CD4-positive, alpha-beta T cell treated with Interleukin-4 for 4 hours (primary cell): ENCODE measurements at regions not wholly inside any gene's neighbourhood (a gene's known extent, or its start where the extent isn't known, plus 50 kb on each side); places are given as distances from the start of the nearest gene placed in this dataset.

Experiments
- DNase-seq: peaks from one replicate; pipeline ENCODE4 v3.0.0-alpha.2; 2020

- DNase-seq = no peak
Measured at GRCh38 chr14:85438001-85438400, 91.9 kb upstream of the FLRT2 start.

- DNase-seq = no peak
Measured at GRCh38 chr14:85438481-85438942, 91.4 kb upstream of the FLRT2 start.

- no peak for DNase-seq
Measured at GRCh38 chr14:85439696-85440328, 90.1 kb upstream of the FLRT2 start.

GRCh38 chr14:85441909-85442643, 87.9 kb upstream of the FLRT2 start:
- DNase-seq = no peak

GRCh38 chr14:85442996-85443395, 86.9 kb upstream of the FLRT2 start:
- DNase-seq = no peak

GRCh38 chr14:85444635-85445034, 85.3 kb upstream of the FLRT2 start:
- DNase-seq = no peak

GRCh38 chr14:85445151-85445795, 84.7 kb upstream of the FLRT2 start:
- DNase-seq = no peak

GRCh38 chr14:85447883-85448282, 82.1 kb upstream of the FLRT2 start:
- no peak for DNase-seq

GRCh38 chr14:85451421-85451820, 78.5 kb upstream of the FLRT2 start:
- no peak for DNase-seq

- no peak for DNase-seq
Measured at GRCh38 chr14:85453401-85454225, 76.3 kb upstream of the FLRT2 start.

GRCh38 chr14:85454226-85454813, 75.6 kb upstream of the FLRT2 start:
- no peak for DNase-seq

GRCh38 chr14:85459361-85460000, 70.5 kb upstream of the FLRT2 start:
- DNase-seq = no peak

- DNase-seq = no peak
Measured at GRCh38 chr14:85461432-85462133, 68.4 kb upstream of the FLRT2 start.

- DNase-seq = no peak
Measured at GRCh38 chr14:85463512-85463911, 66.4 kb upstream of the FLRT2 start.

GRCh38 chr14:85464135-85464895, 65.6 kb upstream of the FLRT2 start:
- DNase-seq = no peak

- DNase-seq = no peak
Measured at GRCh38 chr14:85466678-85467077, 63.3 kb upstream of the FLRT2 start.

- no peak for DNase-seq
Measured at GRCh38 chr14:85468816-85469215, 61.1 kb upstream of the FLRT2 start.

GRCh38 chr14:85471156-85471555, 58.8 kb upstream of the FLRT2 start:
- DNase-seq = no peak

- DNase-seq = no peak
Measured at GRCh38 chr14:85471744-85472143, 58.2 kb upstream of the FLRT2 start.

GRCh38 chr14:85474431-85474830, 55.5 kb upstream of the FLRT2 start:
- no peak for DNase-seq

GRCh38 chr14:85475113-85475512, 54.8 kb upstream of the FLRT2 start:
- DNase-seq = no peak
